Esophagus (tissue), 2 donors: ENCODE measurements at regions not wholly inside any gene's neighbourhood (a gene's known extent, or its start where the extent isn't known, plus 50 kb on each side); places are given as distances from the start of the nearest gene placed in this dataset.
"Not testable (repeated sequence)": the region's sequence is repeated elsewhere in the genome, so short reads cannot be mapped to it uniquely, and the experiment has no call there.

Source experiments
- H3K27ac ChIP-seq, 2 donors: one replicate each; pipeline ENCODE4 v1.5.1; 2013; ENCODE audit warnings: low read depth in 2 of 2, mild to moderate bottlenecking in 2 of 2, inconsistent platforms in 1 of 2, low read length in 1 of 2, moderate library complexity in 1 of 2
- H3K27me3 ChIP-seq, 2 donors: one replicate each; pipeline ENCODE4 v1.6.1; 2013; ENCODE audit warnings: low read length in 2 of 2, control low read depth in 1 of 2, mild to moderate bottlenecking in 1 of 2; ENCODE audit not compliant: insufficient read depth in 2 of 2, control insufficient read depth in 1 of 2
- H3K36me3 ChIP-seq, 2 donors: one replicate each; pipeline ENCODE4 v1.6.1; 2013; ENCODE audit warnings: low read length in 1 of 2; ENCODE audit not compliant: control insufficient read depth in 2 of 2, insufficient read depth in 2 of 2
- H3K4me1 ChIP-seq, 2 donors: one replicate each; pipeline ENCODE4 v1.6.1; 2013; ENCODE audit warnings: low read length in 1 of 2; ENCODE audit not compliant: control insufficient read depth in 2 of 2, insufficient read depth in 2 of 2
- H3K4me3 ChIP-seq, 2 donors: one replicate each; pipeline ENCODE4 v1.5.1; 2013; ENCODE audit warnings: low read length in 2 of 2, mild to moderate bottlenecking in 2 of 2, low read depth in 1 of 2, moderate library complexity in 1 of 2
- H3K9me3 ChIP-seq, 2 donors: one replicate each; pipeline ENCODE4 v1.6.1; 2013; ENCODE audit warnings: mild to moderate bottlenecking in 2 of 2, low read depth in 1 of 2, low read length in 1 of 2, moderate library complexity in 1 of 2; ENCODE audit not compliant: control insufficient read depth in 2 of 2, insufficient read depth in 1 of 2
- WGBS, 2 donors: extraction: QIAGEN DNeasy Blood & Tissue Kit; methylation state at CpG; one replicate each; pipeline ENCODE4 v1.1.7; 2013; 5-methylcytosine and 5-hydroxymethylcytosine counted together
- donor health status: healthy with polysubstance abuse.
- donor health status: Bipolar disorder and iron deficiency.

DNA sequence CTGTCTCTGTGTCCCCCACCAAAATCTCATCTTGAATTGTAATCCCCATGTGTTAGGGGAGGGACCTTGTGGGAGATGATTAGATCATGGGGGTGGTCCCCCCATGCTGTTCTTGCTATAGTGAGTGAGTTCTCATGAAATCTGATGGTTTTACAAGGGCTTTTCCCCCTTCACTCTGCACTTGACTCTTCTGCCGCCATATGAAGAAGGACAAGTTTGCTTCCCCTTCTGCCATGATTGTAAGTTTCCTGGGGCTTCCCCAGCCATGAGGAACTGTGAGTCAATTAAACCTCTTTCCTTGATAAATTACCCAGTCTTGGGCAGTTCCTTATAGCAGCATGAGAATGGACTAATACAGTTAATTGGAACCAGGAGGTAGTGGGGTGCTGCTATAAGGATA is 137.1 kb upstream of the RAB4A start:
- no peak overlapping the region for H3K4me3 ChIP-seq
- H3K27me3 ChIP-seq: no peaks in the 10 kb centered on the region
- H3K4me1 ChIP-seq: no peaks in the 10 kb centered on the region
- H3K27ac ChIP-seq: no peak overlapping the region
- peaks cover 0 to 2% of the 10 kb centered on the region in 2 donors for H3K9me3 ChIP-seq
- WGBS, 2 donors: 78 to 79% methylated on average over 1 of the region's 1 CpG
- no peaks in the 10 kb centered on the region for H3K36me3 ChIP-seq

DNA sequence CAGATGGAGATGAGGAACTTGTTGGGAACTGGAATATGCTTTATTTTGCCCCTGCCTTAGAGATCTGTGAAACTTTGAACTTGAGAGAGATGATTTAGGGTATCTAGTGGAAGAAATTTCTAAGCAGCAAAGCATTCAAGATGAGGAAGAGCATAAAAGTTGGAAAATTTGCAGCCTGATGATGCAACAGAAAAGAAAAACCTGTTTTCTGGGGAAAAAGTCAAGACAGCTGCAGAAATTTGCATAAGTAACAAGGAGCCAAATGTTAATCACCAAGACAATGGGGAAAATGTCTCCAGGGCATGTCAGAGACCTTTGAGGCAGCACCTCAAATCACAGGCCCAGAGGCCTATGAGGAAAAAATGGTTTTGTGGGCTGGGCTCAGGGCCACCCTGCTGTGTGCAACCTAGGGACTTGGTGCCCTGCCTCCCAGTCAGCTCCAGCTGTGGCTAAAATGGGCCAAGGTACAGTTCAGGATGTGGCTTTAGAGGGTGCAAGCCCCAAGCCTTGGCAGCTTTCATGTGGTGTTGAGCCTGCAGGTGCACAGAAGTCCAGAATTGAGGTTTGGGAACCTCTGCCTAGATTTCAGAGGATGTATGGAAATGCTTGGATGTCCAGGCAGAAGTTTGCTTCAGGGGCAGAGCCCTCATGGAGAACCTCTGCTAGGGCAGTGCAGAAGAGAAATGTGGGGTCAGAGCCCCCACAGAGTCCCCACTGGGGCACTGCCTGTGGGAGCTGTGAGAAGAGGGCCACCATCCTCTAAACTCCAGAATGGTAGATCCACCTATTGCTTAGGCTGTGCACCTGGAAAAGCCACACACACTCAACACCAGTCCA is 136.3 kb upstream of the RAB4A start:
- H3K4me3 ChIP-seq, H3K27me3 ChIP-seq, H3K4me1 ChIP-seq, H3K9me3 ChIP-seq, H3K27ac ChIP-seq, H3K36me3 ChIP-seq: not testable (repeated sequence)

DNA sequence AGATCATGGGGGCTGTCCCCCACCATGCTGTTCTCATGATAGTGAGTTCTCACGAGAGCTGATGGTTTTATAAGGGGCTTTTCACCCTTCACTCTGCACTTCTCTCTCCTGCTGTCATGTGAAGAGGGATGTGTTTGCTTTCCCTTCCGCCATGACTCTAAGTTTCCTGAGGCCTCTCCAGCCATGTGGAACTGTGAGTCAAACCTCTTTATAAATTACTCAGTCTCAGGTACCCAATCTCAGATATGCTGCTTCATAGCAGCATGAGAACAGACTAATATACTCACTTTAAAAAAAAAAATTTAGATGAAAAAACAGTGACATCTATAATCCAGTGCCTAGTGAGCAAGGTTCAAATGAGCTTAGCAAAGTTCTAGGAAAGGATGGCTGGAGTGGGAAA is 135.1 kb upstream of the RAB4A start:
- 89 to 94% methylated on average over 2 of the region's 2 CpGs for WGBS, 2 donors
- H3K9me3 ChIP-seq: peaks cover 0 to 2% of the 10 kb centered on the region in 2 donors
- no peak overlapping the region for H3K4me3 ChIP-seq
- no peaks in the 10 kb centered on the region for H3K27me3 ChIP-seq
- no peak overlapping the region for H3K27ac ChIP-seq
- no peaks in the 10 kb centered on the region for H3K4me1 ChIP-seq
- no peaks in the 10 kb centered on the region for H3K36me3 ChIP-seq

DNA sequence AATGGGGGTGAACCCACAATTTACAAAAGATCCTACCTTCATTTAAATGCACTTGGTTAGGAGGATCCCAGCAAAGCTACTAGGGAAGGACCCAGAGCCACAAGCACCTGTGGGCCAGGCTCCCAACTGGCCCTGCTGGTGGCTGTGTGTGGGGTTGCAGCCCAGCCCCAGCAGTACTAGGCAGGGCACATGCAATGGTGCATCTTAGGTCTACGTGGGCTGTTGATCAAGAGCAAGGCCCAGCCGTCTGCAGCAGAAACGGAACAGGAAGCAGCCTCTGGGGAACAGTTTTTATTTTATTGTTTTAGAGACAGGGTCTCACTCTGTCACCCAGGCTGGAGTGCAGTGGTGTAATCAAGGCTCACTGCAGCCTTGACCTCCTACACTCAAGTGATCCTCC is 134.1 kb upstream of the RAB4A start:
- peaks cover 0 to 2% of the 10 kb centered on the region in 2 donors for H3K9me3 ChIP-seq
- 66 to 67% methylated on average over 3 of the region's 3 CpGs for WGBS, 2 donors

DNA sequence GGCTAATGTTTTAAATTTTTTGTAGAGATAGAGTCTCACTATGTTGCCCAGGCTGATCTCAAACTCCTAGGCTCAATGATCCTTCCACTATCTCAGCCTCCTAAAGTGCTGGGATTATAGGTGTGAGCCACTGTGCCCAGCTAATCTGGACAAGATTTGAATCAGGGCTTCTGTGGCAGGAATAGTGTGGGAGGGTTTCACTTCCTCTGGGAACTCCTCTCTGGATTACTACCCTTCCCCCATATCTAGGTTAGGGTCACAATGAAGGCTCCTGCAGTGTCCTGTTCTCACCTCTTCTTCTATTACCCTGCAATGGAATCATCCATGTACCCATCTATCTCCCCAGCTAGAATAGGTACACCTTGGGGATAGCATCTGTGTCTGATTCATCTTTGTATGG is 133.6 kb upstream of the RAB4A start:
- Histone ChIP-seq H3K36me3 (no peaks in the 10 kb centered on the region), H3K4me3 (no peak overlapping the region), H3K27me3 (no peaks in the 10 kb centered on the region), H3K9me3 (peaks cover 0 to 2% of the 10 kb centered on the region in 2 donors), H3K4me1 (no peaks in the 10 kb centered on the region), H3K27ac (no peak overlapping the region)

More for the DNA sequence above, 134.1 kb upstream of the RAB4A start:
- Histone ChIP-seq H3K27ac (no peak overlapping the region), H3K27me3 (no peaks in the 10 kb centered on the region), H3K4me1 (no peaks in the 10 kb centered on the region), H3K4me3 (no peak overlapping the region), H3K36me3 (no peaks in the 10 kb centered on the region)

DNA sequence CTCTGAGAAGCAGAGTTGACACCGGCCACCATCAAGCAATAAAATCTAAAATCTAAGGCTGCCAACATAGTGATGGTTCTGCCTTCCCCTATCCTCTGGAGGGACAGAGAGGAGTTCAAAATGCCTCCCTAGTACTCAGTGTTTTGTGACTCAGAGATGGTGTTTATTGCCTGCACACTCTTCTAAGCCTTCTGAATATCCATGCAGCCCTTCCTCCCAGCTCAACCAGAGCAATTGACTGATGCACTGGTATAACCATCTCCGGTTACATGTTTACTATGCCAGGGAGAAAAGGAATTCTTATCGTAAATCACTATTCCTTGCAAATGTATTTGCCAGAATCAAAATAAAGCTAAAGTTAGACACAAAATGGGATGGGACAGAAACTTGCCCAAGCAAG is 132.9 kb upstream of the RAB4A start:
- no peaks in the 10 kb centered on the region for H3K4me1 ChIP-seq
- H3K27me3 ChIP-seq: no peaks in the 10 kb centered on the region
- 86 to 90% methylated on average over 3 of the region's 3 CpGs for WGBS, 2 donors
- H3K4me3 ChIP-seq: no peak overlapping the region
- no peaks in the 10 kb centered on the region for H3K36me3 ChIP-seq
- no peak overlapping the region for H3K27ac ChIP-seq
- peaks cover 0 to 2% of the 10 kb centered on the region in 2 donors for H3K9me3 ChIP-seq

DNA sequence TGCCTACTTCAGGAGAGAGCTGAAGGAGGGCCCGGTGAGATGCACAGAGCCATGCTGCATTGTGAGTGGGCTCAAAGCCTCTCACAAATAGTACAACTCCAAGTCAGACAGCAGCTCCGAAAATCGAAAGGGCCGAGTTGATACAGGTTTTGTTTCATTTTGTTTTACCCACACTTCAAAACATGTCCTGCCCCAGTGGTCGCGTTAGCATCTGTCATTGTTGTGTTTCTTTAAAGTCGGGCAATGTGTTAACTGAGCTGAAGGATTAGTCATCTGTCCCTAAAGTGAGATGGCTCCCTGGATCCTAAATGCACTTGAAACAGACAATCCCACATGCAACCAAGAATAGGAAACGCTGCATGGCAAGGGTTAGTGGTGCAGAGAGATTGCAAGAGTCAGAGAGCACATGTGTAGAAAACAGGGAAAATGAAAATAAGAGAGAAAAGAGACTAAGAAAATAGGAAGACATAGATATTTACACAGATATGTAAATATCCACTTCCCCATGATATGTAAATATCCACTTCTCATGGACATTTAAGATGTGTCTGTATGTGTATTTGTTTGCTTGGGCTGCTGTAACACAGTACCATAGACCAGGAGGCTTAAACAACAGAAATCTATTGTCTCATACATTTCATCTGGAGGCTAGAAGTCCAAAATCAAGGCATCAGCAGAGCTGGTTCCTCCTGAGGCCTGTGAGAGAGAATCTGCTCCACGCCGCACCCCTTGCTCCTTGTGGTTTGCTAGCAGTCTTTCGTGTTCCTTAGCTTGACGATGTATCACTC is 131.4 kb upstream of the RAB4A start:
- Histone ChIP-seq H3K4me3 (no peak overlapping the region), H3K4me1 (no peaks in the 10 kb centered on the region), H3K36me3 (no peaks in the 10 kb centered on the region), H3K9me3 (peaks cover 0 to 2% of the 10 kb centered on the region in 2 donors), H3K27me3 (no peaks in the 10 kb centered on the region), H3K27ac (no peak overlapping the region)
- WGBS, 2 donors: 69 to 75% methylated on average over 12 of the region's 12 CpGs

DNA sequence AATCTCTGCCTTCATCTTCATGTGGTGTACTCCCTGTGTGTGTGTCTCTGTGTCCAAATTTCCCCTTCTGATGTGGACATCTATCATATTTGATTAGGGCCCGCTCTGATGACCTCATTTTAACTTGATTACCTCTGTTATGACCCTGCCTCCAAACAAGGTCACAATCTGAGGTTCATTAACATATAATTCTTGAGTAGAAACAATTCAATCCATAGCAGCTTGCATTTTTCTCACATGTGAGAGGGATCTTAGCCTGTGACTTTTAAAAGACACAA is 130.9 kb upstream of the RAB4A start:
- Histone ChIP-seq H3K4me3 (no peak overlapping the region), H3K27ac (no peak overlapping the region), H3K36me3 (no peaks in the 10 kb centered on the region), H3K4me1 (no peaks in the 10 kb centered on the region), H3K27me3 (no peaks in the 10 kb centered on the region), H3K9me3 (peaks cover 0 to under 1% of the 10 kb centered on the region in 2 donors)
- 78 to 99% methylated on average over 1 of the region's 1 CpG for WGBS, 2 donors

DNA sequence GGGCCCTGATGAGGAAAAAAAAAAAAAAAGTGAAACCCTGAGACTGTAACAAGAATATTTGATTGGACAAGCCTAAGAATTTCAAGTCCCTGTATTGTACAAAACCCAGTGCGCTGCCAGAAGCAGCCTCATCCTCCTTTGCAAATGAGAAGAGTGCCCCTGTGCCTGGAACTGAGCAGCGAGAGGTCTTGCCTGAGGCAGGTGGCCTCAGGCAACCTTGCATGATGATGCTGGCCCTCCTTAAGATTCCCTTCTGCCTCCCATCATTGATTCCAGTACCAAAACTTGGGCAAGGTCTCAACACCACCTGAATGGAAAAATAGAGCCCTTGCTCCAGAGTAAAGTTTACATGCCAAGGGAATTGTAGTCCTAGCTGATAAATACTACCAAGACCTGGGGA is 129.6 kb upstream of the RAB4A start:
- no peaks in the 10 kb centered on the region for H3K9me3 ChIP-seq
- 94 to 95% methylated on average over 2 of the region's 2 CpGs for WGBS, 2 donors

More for the DNA sequence above, 129.6 kb upstream of the RAB4A start:
- Histone ChIP-seq H3K27ac (no peak overlapping the region), H3K36me3 (no peaks in the 10 kb centered on the region), H3K27me3 (no peaks in the 10 kb centered on the region), H3K4me3 (no peak overlapping the region), H3K4me1 (no peaks in the 10 kb centered on the region)
